ENCODE measurements at regions not wholly inside any gene's neighbourhood (a gene's known extent, or its start where the extent isn't known, plus 50 kb on each side); places are given as distances from the start of the nearest gene placed in this dataset.
"Not testable (repeated sequence)": the region's sequence is repeated elsewhere in the genome, so short reads cannot be mapped to it uniquely, and the experiment has no call there.

DNA sequence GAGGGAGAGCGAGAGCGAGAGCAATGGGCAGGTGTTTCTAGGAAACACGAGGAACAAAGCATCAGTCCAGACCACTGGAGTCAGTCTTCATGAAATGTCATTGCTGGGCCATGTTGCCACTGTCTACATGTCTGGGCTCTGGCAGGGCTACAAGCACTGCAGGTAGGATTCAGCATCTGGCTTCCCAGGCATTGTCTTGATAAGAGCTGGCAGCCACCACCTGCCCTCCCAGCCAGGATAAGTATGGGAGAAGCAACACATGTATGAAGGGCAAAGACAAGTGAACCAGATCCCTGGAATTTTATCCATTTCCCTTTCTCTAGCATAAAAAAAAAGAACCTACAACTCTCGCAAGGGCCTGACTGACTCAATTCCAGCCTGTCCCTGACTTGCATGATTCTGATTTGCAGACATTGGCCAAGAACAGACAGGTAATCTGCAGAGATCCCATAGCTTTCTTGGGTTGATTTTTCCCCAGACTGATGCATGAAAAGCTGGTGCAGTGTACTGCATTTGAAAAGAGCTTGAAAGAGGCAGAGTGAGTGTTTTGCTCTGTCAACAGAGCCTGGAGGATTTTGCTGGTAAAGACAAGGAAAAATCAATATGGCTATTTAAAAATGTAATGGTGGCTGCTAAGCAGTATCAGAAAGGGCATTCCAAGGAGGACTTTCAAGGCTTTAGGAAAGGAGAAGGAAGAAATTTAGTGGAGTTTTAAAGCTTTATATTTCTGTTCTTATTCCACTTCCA is 157.2 kb upstream of the MYRIP start:
- no peak for DNase-seq (ENCODE audit: low read depth in 4 of 4, low spot score in 3 of 4)

DNA sequence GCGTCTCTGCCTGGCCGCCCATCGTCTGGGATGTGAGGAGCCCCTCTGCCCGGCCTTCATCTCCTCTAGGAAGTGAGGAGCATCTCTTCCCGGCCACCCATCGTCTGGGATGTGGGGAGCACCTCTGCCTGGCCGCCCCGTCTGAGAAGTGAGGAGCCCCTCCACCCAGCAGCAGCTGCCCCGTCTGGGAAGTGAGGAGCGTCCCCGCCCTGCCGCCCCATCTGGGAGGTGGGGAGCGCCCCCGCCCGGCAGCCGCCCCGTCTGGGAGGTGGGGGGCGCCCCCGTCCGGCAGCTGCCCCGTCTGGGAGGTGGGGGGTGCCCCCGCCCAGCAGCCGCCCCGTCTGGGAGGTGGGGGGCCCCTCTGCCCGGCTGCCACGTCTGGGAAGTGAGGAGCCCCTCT is 153.7 kb upstream of the MYRIP start:
- not testable (repeated sequence) for DNase-seq (ENCODE audit: low read depth in 4 of 4, low spot score in 3 of 4)

DNA sequence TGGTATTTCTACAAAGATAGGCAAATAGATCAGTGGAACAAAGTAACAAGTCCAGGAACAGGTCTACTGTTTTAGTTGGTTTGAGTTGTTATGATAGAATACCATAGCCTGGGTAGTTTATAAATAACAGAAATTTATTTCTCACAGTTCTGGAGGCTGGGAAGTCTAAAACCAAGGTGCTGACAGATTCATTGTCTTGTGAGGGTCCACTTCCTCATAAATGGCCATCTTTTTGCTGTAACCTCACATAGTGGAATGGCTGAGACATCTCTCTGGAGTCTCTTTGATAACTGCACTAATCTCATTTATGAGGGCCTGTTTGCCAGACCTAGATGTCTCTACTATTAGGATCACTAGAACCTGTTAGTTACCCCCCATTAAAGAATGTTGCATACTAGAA is 152.3 kb upstream of the MYRIP start:
- no peak for DNase-seq (ENCODE audit: low read depth in 4 of 4, low spot score in 3 of 4)

DNA sequence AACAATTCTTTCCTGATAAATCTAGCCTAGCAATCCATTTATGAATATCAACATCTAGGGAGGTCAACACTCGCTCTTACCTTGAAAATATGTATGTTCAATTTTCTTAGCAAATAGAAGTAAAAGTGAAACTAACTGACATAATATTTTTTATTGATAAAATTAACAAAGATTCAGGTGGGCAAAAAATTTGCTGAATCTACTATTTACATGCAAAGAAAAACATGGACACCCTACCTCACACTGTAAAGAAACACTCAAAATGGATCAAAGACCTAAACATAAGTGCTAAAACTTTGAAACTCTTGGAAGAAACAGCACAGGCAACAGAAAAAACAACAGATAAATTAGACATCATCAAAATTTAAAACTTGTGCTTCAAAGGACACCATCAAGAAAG is 151.6 kb upstream of the MYRIP start:
- no peak for DNase-seq (ENCODE audit: low read depth in 4 of 4, low spot score in 3 of 4)

DNA sequence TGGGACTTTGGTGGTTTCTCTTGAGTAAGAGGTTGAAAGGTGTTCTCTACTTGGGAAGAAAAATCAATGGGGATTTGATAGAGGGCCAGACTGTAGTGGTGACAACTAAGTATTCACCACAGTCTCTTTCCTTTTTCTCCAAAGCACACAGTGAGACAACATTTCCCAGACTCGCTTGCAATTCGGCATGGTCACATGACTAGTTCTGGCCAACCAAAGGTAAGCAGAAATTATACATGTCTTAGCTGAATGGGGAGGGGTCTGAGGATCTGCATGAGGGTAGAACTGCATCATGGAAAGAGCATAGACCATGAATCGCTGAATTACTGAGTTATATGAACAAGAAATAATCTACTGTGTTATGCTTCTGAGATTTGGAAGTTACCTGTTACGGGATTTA is 144.5 kb upstream of the MYRIP start:
- DNase-seq (ENCODE audit: low read depth in 4 of 4, low spot score in 3 of 4), result no peak

DNA sequence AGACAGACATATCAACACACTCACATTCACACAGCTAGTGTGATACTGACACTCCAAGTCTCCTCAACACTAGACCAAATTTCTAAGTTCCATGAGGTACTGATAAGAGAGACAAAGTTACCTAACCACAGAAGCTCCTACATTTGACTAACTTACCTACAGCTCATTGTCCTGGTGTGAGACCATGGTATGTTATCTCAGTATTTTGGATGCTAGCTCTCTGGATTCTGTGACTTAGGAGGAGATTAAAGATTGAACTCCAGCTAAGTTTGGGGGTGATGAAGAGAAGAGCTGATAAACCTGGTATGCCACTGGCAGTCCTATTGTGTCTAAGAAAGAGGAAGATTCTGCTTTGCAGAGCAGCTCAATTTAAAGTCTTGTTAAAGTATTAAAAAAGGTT is 144.0 kb upstream of the MYRIP start:
- no peak for DNase-seq (ENCODE audit: low read depth in 4 of 4, low spot score in 3 of 4)

DNA sequence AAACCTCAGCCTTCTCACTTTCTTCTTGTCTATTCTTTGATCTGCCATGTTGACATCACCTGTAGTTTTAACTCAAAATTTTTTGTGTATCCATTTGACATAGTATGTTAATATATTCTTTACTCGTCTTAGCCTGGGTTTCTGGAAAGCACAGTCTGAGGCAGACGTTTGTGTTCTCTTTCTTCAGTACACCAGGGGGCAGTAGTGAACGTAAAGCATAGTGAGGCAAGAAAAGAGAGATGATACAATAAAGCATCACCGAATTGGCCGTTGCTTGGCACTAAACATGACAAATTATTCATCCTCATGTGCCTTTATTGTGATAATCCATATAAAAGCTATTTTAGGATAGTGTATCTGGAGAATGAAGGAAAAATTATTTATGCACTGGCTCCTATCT is 141.0 kb upstream of the MYRIP start:
- peak; percentile 4 to 22 (median 8) for DNase-seq (ENCODE audit: low read depth in 4 of 4, low spot score in 3 of 4)

DNA sequence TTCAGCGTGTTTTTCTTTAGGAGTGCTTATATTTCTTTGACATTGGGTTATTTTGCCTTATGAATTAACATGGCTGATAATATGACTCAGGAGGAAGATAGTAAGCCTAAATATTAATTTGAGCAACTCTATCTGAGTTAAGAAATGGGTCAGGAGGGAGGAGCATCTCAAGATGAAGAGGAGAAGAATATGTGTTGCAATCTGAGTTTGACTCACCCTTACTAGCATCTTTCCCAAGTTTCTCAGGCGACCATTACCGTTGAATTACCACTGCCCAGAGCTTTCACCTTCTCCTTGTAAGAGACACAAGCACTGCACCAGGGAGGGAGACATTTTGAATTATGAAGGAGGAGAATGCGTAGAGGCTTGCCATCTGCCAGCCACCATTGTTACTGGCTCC is 138.3 kb upstream of the MYRIP start:
- no peak for DNase-seq (ENCODE audit: low read depth in 4 of 4, low spot score in 3 of 4)

DNA sequence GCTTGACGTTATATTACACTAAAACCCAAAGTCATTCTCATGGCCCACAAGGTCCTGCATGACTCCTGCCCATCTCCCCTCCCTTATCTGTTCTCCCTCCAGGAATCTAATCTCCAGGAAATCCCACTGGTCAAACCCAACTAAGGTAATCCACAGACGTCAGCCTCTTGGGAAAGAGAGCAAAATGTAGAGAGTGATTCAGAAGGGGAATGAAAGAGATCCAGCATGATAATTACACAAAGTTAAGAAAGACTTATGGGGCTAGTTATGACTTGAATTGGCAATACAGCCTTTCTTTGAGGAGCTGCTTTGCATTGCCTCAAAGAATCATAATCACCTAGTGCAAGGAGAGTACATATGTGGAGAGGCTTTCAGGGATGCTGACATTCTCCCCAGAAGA is 137.8 kb upstream of the MYRIP start:
- DNase-seq (ENCODE audit: low read depth in 4 of 4, low spot score in 3 of 4), result no peak

DNA sequence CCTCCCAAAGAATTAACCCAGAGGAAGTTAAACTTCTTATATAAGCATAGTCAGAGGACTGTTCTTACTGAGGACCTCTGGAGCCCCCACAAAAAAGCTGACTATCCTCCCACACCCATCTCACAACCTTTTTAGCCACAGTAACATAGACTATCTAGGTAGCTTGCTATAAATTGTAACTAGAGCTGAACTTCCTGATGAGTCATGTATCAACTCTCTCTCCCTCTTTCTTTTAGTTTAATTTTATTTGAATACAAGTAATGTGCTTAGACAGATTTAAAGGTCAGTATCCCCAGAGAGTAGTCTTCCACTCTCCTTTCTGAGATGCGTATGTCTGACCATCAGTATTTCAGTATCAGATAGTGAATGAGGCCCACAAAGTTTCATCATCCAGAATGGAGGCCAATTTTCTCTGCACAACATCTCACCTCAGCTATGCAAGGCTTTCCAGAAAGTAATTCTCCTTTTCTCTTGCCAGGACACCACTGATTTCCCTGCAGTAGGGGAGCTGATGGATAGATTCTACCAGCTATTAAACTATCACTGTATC is 104.0 kb upstream of the MYRIP start:
- DNase-seq (ENCODE audit: low read depth in 4 of 4, low spot score in 3 of 4), result no peak

DNA sequence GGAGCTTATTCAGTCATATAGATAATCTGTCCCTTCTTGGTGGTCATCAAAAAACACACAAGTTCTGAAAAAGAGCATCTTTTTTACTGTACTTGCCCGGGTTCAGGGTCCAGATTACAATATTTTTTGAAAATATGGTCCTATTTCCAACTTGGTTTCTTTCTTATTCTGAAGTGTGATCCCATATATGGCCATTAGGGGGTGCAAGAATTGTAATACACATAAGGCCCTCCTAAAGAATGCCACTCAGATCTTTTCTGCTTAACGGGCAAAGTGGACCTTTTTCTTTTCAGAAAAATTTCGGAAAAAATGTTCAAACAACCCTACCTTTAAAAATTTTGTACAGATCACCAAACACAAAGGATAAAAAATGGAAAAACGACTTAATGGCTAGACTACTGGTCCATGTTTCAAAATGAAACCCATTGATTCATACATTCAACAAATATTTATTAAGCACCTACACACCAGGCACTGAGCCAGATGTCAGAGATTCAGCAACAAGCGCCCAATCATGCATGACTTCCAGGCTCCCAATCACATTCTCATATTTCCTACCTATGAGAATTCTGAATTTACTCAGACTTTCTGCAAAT is 102.0 kb upstream of the MYRIP start:
- DNase-seq (ENCODE audit: low read depth in 4 of 4, low spot score in 3 of 4), result peak in 3 of 4 donors; percentile 4 to 16 (median 5)

DNA sequence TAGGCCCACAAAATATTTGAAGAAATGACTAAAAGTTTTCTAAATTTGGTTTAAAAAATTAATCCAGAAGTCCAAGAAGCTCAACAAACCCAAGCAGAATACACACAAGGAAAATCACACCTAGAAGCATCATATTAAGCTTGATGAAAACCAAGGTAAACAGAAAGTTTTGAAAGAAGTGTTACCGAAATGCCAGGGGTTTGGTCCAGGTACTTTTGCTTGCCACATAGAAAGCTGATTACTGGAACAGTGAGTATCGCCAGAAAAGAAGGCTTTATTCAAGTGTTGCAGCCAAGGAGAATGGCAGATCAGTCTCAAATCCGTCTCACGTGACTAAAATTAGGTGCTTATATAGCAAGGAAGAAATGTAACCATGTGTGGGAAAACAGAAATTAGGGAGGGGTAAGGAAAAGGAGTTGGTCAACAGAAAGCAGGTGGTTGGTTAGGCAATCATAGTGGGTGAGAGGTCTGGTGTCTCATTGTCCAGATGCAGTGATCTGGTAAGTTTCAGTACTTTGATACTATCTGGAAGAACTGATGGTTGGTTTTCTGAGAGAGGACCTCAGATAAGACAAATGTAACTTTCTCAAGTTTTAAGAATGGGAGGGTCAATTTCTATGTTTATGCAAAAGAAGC is 96.9 kb upstream of the MYRIP start:
- DNase-seq (ENCODE audit: low read depth in 4 of 4, low spot score in 3 of 4), result no peak

DNA sequence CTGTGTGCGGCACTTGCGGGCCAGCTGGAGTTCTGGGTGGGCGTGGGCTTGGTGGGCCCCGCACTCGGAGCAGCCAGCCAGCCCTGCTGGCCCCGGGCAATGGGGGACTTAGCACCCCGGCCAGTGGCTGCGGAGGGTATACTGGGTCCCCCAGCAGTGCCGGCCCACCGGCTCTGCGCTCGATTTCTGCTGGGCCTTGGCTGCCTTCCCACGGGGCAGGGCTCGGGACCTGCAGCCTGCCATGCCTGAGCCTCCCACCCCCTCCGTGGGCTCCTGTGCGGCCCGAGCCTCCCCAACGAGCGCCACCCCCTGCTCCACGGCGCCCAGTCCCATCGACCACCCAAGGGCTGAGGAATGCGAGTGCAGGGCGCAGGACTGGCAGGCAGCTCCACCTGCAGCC is 96.1 kb upstream of the MYRIP start:
- not testable (repeated sequence) for DNase-seq (ENCODE audit: low read depth in 4 of 4, low spot score in 3 of 4)

DNA sequence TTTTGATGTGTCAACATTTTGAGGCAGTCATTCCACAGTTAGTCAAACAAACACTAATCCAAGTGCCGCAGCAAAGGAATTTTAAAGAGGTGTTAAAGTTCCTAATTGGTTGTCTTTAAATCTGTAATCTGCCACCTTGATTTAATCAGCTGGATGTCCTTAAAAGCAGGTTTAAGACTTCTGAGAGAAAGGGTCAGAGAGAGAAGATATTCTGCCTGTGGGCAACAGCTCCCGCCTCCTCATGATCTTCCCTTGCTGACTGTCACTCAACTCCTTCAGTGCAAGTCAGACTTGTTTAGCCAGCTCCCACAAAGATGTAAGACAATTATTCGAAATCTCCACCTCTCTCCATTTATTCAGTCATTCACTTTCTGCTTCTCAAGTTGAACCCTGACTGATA is 92.6 kb upstream of the MYRIP start:
- DNase-seq (ENCODE audit: low read depth in 4 of 4, low spot score in 3 of 4), result no peak

DNA sequence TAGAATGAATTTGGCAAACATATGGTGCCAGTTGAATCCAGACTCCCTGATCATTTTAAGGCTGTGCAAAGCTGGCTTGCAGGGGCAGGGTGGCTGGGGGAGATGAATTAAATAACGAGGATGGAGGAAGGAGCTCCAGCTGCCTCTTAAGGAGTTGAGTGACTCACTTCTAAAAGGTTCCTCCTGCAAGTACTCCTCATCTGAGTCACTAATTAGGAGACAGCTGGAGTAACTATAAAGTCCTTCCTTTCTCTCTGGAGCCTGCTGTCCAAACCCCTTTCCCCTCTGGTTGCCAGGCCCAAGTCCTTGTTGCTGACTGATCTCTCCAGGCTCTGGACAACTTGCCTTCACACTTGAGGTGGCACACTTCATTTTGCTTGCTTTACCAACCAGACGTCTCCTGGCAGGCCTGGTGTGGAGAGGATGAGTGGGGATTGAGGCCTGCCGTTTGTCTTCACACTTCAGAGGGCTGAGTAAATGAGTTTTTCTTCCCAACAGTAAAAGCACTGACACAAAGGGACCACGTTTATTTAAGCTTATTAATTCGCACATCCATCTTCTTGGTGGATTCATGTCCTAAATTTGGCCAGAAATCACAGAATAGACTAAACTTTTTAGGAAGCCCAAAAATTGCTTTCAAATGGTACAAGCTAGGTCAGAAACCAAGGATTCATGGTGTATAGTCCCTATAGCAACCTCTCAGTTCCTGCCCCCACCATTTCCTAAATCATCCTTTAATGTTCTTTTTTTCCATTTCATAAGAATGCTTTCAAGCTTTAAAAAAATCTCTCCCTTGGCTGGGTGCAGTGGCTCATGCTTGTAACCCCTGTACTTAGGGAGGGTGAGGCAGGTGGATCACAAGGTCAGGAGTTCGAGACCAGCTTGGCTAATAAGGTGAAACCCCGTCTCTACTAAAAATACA is 90.5 kb upstream of the MYRIP start:
- DNase-seq (ENCODE audit: low read depth in 4 of 4, low spot score in 3 of 4), result no peak

DNA sequence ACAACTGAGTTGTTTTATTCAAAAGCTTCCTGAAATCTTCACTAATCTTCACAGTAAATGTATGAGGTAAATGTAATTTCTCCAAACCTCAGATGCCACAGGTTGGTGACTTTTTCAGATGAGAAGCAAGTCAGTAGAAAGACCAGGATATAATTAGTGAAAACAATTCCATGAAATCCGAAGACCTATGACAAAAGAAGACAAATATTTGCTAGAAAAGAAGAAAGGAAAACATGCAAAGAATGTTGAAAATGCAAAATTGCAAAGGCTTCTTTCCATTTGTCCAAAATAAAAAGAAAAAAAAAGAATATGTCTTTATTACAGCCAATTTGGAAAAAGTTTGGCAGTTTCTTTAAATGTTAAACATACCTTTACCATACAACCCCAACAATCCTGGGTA is 88.3 kb upstream of the MYRIP start:
- DNase-seq (ENCODE audit: low read depth in 4 of 4, low spot score in 3 of 4), result no peak

DNA sequence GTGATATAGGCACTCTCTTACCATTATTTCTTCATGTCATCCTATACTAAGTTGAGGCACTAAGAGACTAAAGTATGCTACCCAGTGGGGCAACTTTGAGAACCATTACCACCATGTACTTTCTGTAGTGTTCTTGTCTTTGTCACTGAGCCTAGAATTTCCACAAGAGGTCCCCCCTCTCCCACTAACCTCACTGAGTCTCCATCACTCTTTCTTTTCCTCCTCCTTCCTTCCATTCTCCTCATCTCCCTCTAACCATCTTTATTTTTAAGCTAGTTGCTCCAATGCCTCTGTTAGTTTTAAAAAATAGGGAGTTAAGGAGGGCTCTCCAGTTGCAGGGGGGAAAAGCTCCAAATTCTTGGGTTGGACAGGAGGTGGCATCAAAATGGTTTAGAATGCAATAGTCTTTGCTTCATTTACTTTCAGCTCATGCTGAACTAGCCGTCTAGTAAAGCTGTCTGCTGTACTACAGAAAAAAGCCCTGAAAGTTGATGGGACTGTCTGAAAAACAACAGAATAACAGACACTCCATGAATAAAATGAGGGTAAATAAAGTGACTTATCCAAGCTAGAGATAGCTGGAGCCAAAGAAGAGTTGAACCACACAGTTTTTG is 85.1 kb upstream of the MYRIP start:
- no peak for DNase-seq (ENCODE audit: low read depth in 4 of 4, low spot score in 3 of 4)

DNA sequence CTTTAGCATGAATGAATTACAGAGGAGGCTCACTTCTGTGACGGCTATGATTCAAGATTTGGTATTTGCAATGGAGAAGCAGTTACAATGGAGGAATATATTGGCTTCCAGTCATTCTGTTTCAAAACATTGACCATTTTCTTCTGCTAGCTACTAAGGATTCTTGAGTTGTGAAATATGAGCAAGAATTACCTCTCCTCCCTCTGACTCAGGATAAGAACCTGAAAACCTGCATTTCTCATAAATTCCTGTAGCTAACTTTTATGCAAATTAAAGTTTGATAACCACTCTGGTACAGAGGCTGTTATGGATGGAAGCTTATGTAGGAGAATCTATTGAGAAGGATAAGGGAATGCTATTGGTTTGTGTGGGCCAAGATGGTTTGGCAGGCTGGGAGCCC is 84.1 kb upstream of the MYRIP start:
- DNase-seq (ENCODE audit: low read depth in 4 of 4, low spot score in 3 of 4), result no peak

DNA sequence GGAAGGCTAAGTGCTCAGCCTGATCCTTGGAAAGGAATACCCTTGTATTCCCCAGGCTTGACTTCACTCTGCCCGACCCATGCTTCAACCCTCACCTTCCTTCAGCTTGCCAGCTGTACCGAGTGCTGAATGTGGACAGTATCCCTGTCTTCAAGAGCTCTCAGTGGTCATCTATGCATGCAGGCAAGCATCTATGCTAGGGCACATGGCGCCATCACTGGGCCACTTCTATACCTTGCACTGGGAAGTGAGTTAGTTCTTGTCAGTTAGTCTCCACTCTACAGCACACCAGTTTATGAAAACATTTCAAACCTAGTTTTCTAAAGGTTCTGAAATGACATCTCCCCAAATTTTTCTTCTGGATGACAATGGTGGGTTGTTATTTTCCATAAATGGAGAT is 82.0 kb upstream of the MYRIP start:
- DNase-seq (ENCODE audit: low read depth in 4 of 4, low spot score in 3 of 4), result no peak

DNA sequence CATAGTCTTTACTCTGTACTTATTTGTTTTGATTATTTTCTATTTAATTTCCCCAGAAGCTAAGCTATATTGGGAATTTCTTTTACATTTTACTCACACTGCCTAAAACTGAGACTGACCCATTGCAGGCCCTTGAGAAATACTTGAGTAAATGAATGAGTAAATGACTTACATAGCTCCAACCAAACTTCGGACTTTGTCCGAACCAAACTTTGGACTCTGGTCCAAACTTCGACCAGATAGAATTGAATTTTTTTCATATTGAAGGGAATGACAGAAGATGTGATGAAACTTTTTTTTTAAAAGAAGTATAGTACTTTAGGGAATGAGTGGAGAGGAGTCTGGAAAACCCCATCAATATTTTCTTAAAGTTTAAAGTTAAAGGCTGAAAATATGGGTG is 75.6 kb upstream of the MYRIP start:
- DNase-seq (ENCODE audit: low read depth in 4 of 4, low spot score in 3 of 4), result no peak

All from right renal pelvis (tissue), 4 donors.